HCT116 (cell line): ENCODE measurements at regions not wholly inside any gene's neighbourhood (a gene's known extent, or its start where the extent isn't known, plus 50 kb on each side); places are given as distances from the start of the nearest gene placed in this dataset.
"Not testable (repeated sequence)": the region's sequence is repeated elsewhere in the genome, so short reads cannot be mapped to it uniquely, and the experiment has no call there.

Source experiments
- CTCF ChIP-seq, 3 experiments: fragments of 200-600 bp in 1 of 3; sonication (generic) in 1 of 3; IDR thresholded peaks in 2 of 3; conservative IDR thresholded peaks in 1 of 3; 2 replicates each; pipeline ENCODE4 v1.5.1; 2012 to 2017; ENCODE audit warnings: low read depth in 2 of 3, low read length in 2 of 3, antibody characterized with exemption in 1 of 3, borderline replicate concordance in 1 of 3, control low read depth in 1 of 3, mild to moderate bottlenecking in 1 of 3, mixed read lengths in 1 of 3, mixed run types in 1 of 3, moderate library complexity in 1 of 3; ENCODE audit not compliant: insufficient read depth in 1 of 3
- ELF1 ChIP-seq: IDR thresholded peaks from 2 replicates; pipeline ENCODE4 v1.6.1; 2012; ENCODE audit warnings: low read depth, borderline replicate concordance
- EZH2 ChIP-seq: fragments of 200-600 bp; sonication (generic); IDR thresholded peaks from 2 replicates; pipeline ENCODE4 v1.6.1; 2017; ENCODE audit warnings: antibody characterized with exemption, mixed run types
- MAX ChIP-seq: IDR thresholded peaks from 2 replicates; pipeline ENCODE4 v1.6.1; 2012
- POLR2A ChIP-seq: IDR thresholded peaks from 2 replicates; pipeline ENCODE4 v1.7.0; 2011; ENCODE audit warnings: borderline replicate concordance; ENCODE audit not compliant: insufficient read depth, insufficient read length; ENCODE audit errors: extremely low read depth
- POLR2AphosphoS5 ChIP-seq: IDR thresholded peaks from 2 replicates; pipeline ENCODE4 v1.6.1; 2011; ENCODE audit warnings: mild to moderate bottlenecking, low read depth, low read length, moderate library complexity
- RAD21 ChIP-seq: IDR thresholded peaks from 2 replicates; pipeline ENCODE4 v1.6.1; 2012; ENCODE audit warnings: low read depth, mild to moderate bottlenecking
- SRF ChIP-seq: IDR thresholded peaks from 2 replicates; pipeline ENCODE4 v1.6.1; 2012; ENCODE audit warnings: low read depth

DNA sequence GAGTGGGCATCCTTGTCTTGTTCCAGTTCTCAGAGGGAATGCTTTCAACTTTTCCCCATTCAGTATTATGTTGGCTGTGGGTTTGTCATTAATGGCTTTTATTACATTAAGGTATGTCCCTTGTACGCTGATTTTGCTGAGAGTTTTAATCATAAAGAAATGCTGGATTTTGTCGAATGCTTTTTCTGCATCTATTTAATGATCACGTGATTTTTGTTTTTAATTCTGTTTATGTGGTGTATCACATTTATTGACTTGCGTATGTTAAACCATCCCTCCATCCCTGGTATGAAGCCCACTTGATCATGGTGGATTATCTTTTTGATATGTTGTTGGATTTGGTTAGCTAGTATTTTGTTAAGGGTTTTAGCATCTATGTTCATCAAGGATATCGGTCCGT lies 266.9 kb upstream of the DIPK2B start:
- TF ChIP-seq CTCF (IDR thresholded peaks at IDR 0.05 in 2 of 3, conservative IDR thresholded peaks at IDR 0.05 in 1 of 3; ENCODE audit: borderline replicate concordance in 1 of 3, insufficient read depth in 1 of 3, low read depth in 2 of 3, low read length in 2 of 3); SRF; ELF1; POLR2A; POLR2AphosphoS5; EZH2; MAX; RAD21: not testable (repeated sequence)
